OCI-LY7 (cell line): ENCODE measurements at regions not wholly inside any gene's neighbourhood (a gene's known extent, or its start where the extent isn't known, plus 50 kb on each side); places are given as distances from the start of the nearest gene placed in this dataset.
"Not testable (repeated sequence)": the region's sequence is repeated elsewhere in the genome, so short reads cannot be mapped to it uniquely, and the experiment has no call there.

Experiments used
- BruUV-seq: library from RNA; stranded (reverse); fragments of 400-500 nt; replicated peaks from 2 replicates; lab custom pipeline; 2021; lab: Mats Ljungman, UMichigan
- CTCF ChIA-PET: fragments of 300-600 bp; sonication (Branson Sonifier 250); formaldehyde crosslinking; loops from one replicate; lab custom pipeline; 2022; ENCODE audit warnings: antibody characterized with exemption; ENCODE audit not compliant: unreplicated experiment; lab: Charles Lee
- POLR2A ChIA-PET: fragments of 300-600 bp; sonication (Branson Sonifier 250); formaldehyde crosslinking; loops from one replicate; lab custom pipeline; 2022; ENCODE audit warnings: antibody characterized with exemption; lab: Charles Lee
- DNase-seq: peaks from one replicate; pipeline ENCODE4 v3.0.0-alpha.2; 2015; ENCODE audit warnings: low spot score
- H2AFZ ChIP-seq: fragments of 200-600 bp; sonication (generic), shearing (Covaris generic); 2 replicates; pipeline ENCODE4 v1.6.1; 2014; ENCODE audit warnings: mild to moderate bottlenecking, antibody characterized with exemption, low read length, moderate library complexity
- H3K27ac ChIP-seq: fragments of 200-600 bp; sonication (generic); 2 replicates; pipeline ENCODE4 v1.5.1; 2014; ENCODE audit warnings: mixed run types, low read depth, mild to moderate bottlenecking, moderate library complexity, low read length, inconsistent platforms; ENCODE audit not compliant: poor library complexity, severe bottlenecking
- H3K36me3 ChIP-seq: fragments of 200-600 bp; sonication (generic); 2 replicates; pipeline ENCODE4 v1.6.1; 2014; ENCODE audit warnings: mild to moderate bottlenecking, antibody characterized with exemption, low read length, moderate library complexity, mixed read lengths; ENCODE audit not compliant: insufficient read depth
- H3K4me1 ChIP-seq: fragments of 200-600 bp; sonication (generic); 2 replicates; pipeline ENCODE4 v1.5.1; 2014; ENCODE audit warnings: mild to moderate bottlenecking, low read length; ENCODE audit not compliant: insufficient read depth, poor library complexity, severe bottlenecking
- H3K4me2 ChIP-seq: fragments of 200-600 bp; sonication (generic); 2 replicates; pipeline ENCODE4 v1.6.1; 2014; ENCODE audit warnings: mild to moderate bottlenecking, low read length
- H3K4me3 ChIP-seq: fragments of 200-600 bp; sonication (generic); 2 replicates; pipeline ENCODE4 v1.5.1; 2014; ENCODE audit warnings: mild to moderate bottlenecking, low read depth, low read length; ENCODE audit not compliant: poor library complexity, severe bottlenecking
- H3K79me2 ChIP-seq: fragments of 200-600 bp; sonication (generic); 2 replicates; pipeline ENCODE4 v1.6.1; 2016; ENCODE audit warnings: low read depth, mild to moderate bottlenecking, low read length, moderate library complexity, mixed read lengths; ENCODE audit not compliant: insufficient read depth
- H3K9me2 ChIP-seq: fragments of 200-600 bp; sonication (generic); 2 replicates; pipeline ENCODE4 v1.6.1; 2016; ENCODE audit warnings: mild to moderate bottlenecking, low read length, mixed read lengths; ENCODE audit not compliant: insufficient read depth
- H3K9me3 ChIP-seq: fragments of 200-600 bp; sonication (generic); 2 replicates; pipeline ENCODE4 v1.6.1; 2014; ENCODE audit warnings: mild to moderate bottlenecking, mixed run types, low read length, mixed read lengths
- H4K20me1 ChIP-seq: fragments of 200-600 bp; sonication (generic); 2 replicates; pipeline ENCODE4 v1.6.1; 2014; ENCODE audit warnings: mild to moderate bottlenecking, antibody characterized with exemption, low read length, moderate library complexity, mixed read lengths; ENCODE audit not compliant: insufficient read depth
- EZH2phosphoT487 ChIP-seq: fragments of 200-600 bp; sonication (generic); IDR thresholded peaks from 2 replicates; pipeline ENCODE4 v1.6.1; 2018; ENCODE audit warnings: low read depth, borderline replicate concordance, mild to moderate bottlenecking, mixed run types, antibody characterized with exemption, low read length, moderate library complexity, mixed read lengths
- intact Hi-C: fragments of 100-400 bp; cut with micrococcal nuclease; formaldehyde crosslinking; loops from one replicate; pipeline ENCODE4 v1.10.0; 2022; ENCODE audit not compliant: unreplicated experiment
- TF ChIP-seq, protein P1 (sequence below): fragments of 200-600 bp; sonication (generic); conservative IDR thresholded peaks from 2 replicates; pipeline ENCODE4 v1.5.1; 2014; ENCODE audit warnings: mild to moderate bottlenecking, antibody characterized with exemption, low read length, moderate library complexity, mixed read lengths

DNA sequence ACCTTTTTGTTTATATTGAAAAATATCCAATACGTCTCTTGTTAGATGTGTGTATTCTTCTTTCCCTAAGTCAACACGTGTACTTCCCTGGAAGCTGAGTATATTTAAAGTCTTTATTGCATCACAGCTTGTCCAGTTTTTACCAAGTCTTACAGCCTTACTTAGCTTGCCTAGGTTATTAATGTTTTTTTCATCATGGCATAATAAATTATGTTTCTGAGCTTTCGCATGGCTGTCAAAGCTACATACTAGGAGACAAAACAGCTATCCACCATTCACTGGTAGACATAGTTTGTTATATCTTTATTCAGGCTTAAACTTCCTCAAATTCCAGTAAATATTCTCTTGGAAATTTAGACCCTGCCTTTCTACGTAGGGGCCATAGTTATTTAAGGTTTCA lies 224.2 kb downstream of the BCHE start:
- no peak for DNase-seq
- TF ChIP-seq, protein P1, sequence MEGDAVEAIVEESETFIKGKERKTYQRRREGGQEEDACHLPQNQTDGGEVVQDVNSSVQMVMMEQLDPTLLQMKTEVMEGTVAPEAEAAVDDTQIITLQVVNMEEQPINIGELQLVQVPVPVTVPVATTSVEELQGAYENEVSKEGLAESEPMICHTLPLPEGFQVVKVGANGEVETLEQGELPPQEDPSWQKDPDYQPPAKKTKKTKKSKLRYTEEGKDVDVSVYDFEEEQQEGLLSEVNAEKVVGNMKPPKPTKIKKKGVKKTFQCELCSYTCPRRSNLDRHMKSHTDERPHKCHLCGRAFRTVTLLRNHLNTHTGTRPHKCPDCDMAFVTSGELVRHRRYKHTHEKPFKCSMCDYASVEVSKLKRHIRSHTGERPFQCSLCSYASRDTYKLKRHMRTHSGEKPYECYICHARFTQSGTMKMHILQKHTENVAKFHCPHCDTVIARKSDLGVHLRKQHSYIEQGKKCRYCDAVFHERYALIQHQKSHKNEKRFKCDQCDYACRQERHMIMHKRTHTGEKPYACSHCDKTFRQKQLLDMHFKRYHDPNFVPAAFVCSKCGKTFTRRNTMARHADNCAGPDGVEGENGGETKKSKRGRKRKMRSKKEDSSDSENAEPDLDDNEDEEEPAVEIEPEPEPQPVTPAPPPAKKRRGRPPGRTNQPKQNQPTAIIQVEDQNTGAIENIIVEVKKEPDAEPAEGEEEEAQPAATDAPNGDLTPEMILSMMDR, result no peak
- TF ChIP-seq EZH2phosphoT487, result no peak
- H3K4me2 ChIP-seq, result no peak overlapping the region
- no peaks in the 10 kb centered on the region for H3K4me1 ChIP-seq
- H3K9me2 ChIP-seq, result no peaks in the 10 kb centered on the region
- CTCF ChIA-PET, result no interaction called here
- intact Hi-C loops, result no loop called here
- H4K20me1 ChIP-seq, result no peaks in the 10 kb centered on the region
- H2AFZ ChIP-seq, result no peak overlapping the region
- H3K79me2 ChIP-seq, result no peaks in the 10 kb centered on the region
- H3K9me3 ChIP-seq, result no peaks in the 10 kb centered on the region
- BruUV-seq, result no TSS peak
- POLR2A ChIA-PET, result interaction anchor here (0.6 to 0.7 kb wide), 4 partner anchors 19 to 1885 kb away, joined by 3 to 4 read pairs (median 3); no protein-coding TSS in a partner anchor
- no peak overlapping the region for H3K27ac ChIP-seq
- H3K4me3 ChIP-seq, result no peak overlapping the region
- no peaks in the 10 kb centered on the region for H3K36me3 ChIP-seq

DNA sequence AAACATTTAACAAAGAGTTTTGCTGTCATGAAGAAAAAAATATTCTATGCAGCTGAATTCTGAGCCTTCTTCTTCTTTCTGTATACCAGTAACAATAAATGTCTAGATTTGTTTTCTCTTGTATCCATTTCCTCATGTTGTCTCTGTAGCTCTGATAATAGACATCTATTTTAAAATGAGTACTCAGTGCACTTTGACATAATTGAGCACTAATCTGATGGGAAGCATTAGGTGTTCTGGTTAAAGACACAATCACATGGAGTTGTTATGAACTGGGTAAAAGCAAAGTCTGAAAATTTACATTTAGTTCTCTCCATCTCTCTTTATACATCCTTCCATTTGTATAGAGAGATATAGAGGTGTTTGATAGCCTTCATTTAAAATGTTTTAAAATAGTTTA lies 230.0 kb downstream of the BCHE start:
- intact Hi-C loops, result no loop called here
- Histone ChIP-seq H4K20me1 (no peaks in the 10 kb centered on the region), H3K79me2 (no peaks in the 10 kb centered on the region), H3K9me2 (no peaks in the 10 kb centered on the region), H3K27ac (no peak overlapping the region), H3K4me1 (no peaks in the 10 kb centered on the region), H3K4me2 (no peak overlapping the region), H3K4me3 (no peak overlapping the region), H3K9me3 (no peaks in the 10 kb centered on the region), H3K36me3 (no peaks in the 10 kb centered on the region), H2AFZ (no peak overlapping the region)
- CTCF ChIA-PET, result no interaction called here
- no peak for DNase-seq
- TF ChIP-seq, protein P1, result no peak
- no peak for TF ChIP-seq EZH2phosphoT487
- POLR2A ChIA-PET, result no interaction called here
- BruUV-seq, result no TSS peak

- POLR2A ChIA-PET, result no interaction called here
- no peak for TF ChIP-seq EZH2phosphoT487
- TF ChIP-seq, protein P1, result no peak
- DNase-seq, result no peak
- no TSS peak for BruUV-seq
- H3K9me2 ChIP-seq, result no peaks in the 10 kb centered on the region
- H3K4me3 ChIP-seq, result no peak overlapping the region
- H3K4me1 ChIP-seq, result no peaks in the 10 kb centered on the region
- H3K4me2 ChIP-seq, result no peak overlapping the region
- H3K27ac ChIP-seq, result no peak overlapping the region
- no peak overlapping the region for H2AFZ ChIP-seq
- no peaks in the 10 kb centered on the region for H3K9me3 ChIP-seq
- no peaks in the 10 kb centered on the region for H3K79me2 ChIP-seq
- H3K36me3 ChIP-seq, result no peaks in the 10 kb centered on the region
- CTCF ChIA-PET, result no interaction called here
- intact Hi-C loops, result no loop called here
- no peaks in the 10 kb centered on the region for H4K20me1 ChIP-seq
Measured at GRCh38 chr3:165603196-165603595, 234.0 kb downstream of the BCHE start.

DNA sequence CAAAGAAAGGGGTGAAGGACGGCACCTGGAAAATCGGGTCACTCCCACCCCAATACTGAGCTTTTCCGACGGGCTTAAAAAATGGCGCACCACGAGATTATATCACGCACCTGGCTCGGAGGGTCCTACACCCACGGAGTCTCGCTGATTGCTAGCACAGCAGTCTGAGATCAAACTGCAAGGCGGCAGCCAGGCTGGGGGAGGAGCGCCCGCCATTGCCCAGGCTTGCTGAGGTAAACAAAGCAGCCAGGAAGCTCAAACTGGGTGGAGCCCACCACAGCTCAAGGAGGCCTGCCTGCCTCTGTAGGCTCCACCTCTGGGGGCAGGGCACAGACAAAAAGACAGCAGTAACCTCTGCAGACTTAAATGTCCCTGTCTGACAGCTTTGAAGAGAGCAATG lies 264.7 kb downstream of the BCHE start:
- H3K79me2 ChIP-seq, H3K9me2 ChIP-seq, DNase-seq, BruUV-seq, H3K27ac ChIP-seq, intact Hi-C loops, H3K4me1 ChIP-seq, H2AFZ ChIP-seq, CTCF ChIA-PET, H3K36me3 ChIP-seq, POLR2A ChIA-PET, H3K9me3 ChIP-seq, H3K4me3 ChIP-seq, H3K4me2 ChIP-seq, H4K20me1 ChIP-seq: not testable (repeated sequence)
